HEK293 (cell line): ENCODE measurements at regions not wholly inside any gene's neighbourhood (a gene's known extent, or its start where the extent isn't known, plus 50 kb on each side); places are given as distances from the start of the nearest gene placed in this dataset.

Experiments used
- CTCF ChIP-seq: fragments of 450-650 bp; formaldehyde crosslinking; IDR thresholded peaks from 2 replicates; pipeline ENCODE4 v1.5.1; 2016; ENCODE audit warnings: missing biosample characterization, missing genetic modification characterization
- IKZF3 ChIP-seq: fragments of 450-650 bp; IDR thresholded peaks from 2 replicates; pipeline ENCODE4 v1.5.0; 2018; ENCODE audit warnings: missing biosample characterization, mild to moderate bottlenecking, missing genetic modification characterization, moderate library complexity
- KLF9 ChIP-seq: fragments of 450-650 bp; formaldehyde crosslinking; IDR thresholded peaks from 2 replicates; pipeline ENCODE4 v1.5.1; 2016; ENCODE audit warnings: missing biosample characterization, missing genetic modification characterization, low read depth
- TRIM28 ChIP-seq: IDR thresholded peaks from 2 replicates; pipeline ENCODE4 v1.6.1; 2011; ENCODE audit warnings: low read length, control low read depth, borderline replicate concordance
- ZBTB48 ChIP-seq: fragments of 450-650 bp; formaldehyde crosslinking; IDR thresholded peaks from 2 replicates; pipeline ENCODE4 v1.5.1; 2016; ENCODE audit warnings: missing biosample characterization, missing genetic modification characterization
- ZFP3 ChIP-seq: fragments of 450-650 bp; formaldehyde crosslinking; IDR thresholded peaks from 2 replicates; pipeline ENCODE4 v1.5.1; 2016; ENCODE audit warnings: low read depth, missing biosample characterization, missing genetic modification characterization
- ZNF10 ChIP-seq: fragments of 450-650 bp; formaldehyde crosslinking; IDR thresholded peaks from 2 replicates; pipeline ENCODE4 v1.5.1; 2017; ENCODE audit warnings: missing biosample characterization, missing genetic modification characterization
- ZNF239 ChIP-seq: fragments of 450-650 bp; formaldehyde crosslinking; IDR thresholded peaks from 2 replicates; pipeline ENCODE4 v1.5.1; 2016; ENCODE audit warnings: missing biosample characterization, missing genetic modification characterization
- ZNF596 ChIP-seq: fragments of 450-650 bp; IDR thresholded peaks from 2 replicates; pipeline ENCODE4 v1.5.0; 2018; ENCODE audit warnings: missing biosample characterization, mild to moderate bottlenecking, missing genetic modification characterization, moderate library complexity

- TF ChIP-seq CTCF, result no peak
- TF ChIP-seq IKZF3 (tag by site-specific recombination), result no peak
- no peak for TF ChIP-seq TRIM28
- TF ChIP-seq ZFP3, result no peak
- TF ChIP-seq ZBTB48, result no peak
- no peak for TF ChIP-seq ZNF596 (tag by site-specific recombination)
- TF ChIP-seq KLF9 (tag by site-specific recombination), result no peak
- TF ChIP-seq ZNF10 (tag by site-specific recombination), result no peak
- no peak for TF ChIP-seq ZNF239
Observed at GRCh38 chr10:130440971-130441370, 304.8 kb downstream of the GLRX3 start.
